HEK293 (cell line): ENCODE measurements at regions not wholly inside any gene's neighbourhood (a gene's known extent, or its start where the extent isn't known, plus 50 kb on each side); places are given as distances from the start of the nearest gene placed in this dataset.

ENCODE experiments used
- BCL11A ChIP-seq: fragments of 450-650 bp; formaldehyde crosslinking; IDR thresholded peaks from 2 replicates; pipeline ENCODE4 v1.5.1; 2016; ENCODE audit warnings: low read depth, missing biosample characterization, missing genetic modification characterization
- ELK4 ChIP-seq: IDR thresholded peaks from 2 replicates; pipeline ENCODE4 v1.6.1; 2011; ENCODE audit warnings: mild to moderate bottlenecking, low read depth, low read length, borderline replicate concordance
- KLF10 ChIP-seq: fragments of 450-650 bp; IDR thresholded peaks from 2 replicates; pipeline ENCODE4 v1.5.1; 2018; ENCODE audit warnings: missing biosample characterization, mild to moderate bottlenecking, missing genetic modification characterization
- PRDM1 ChIP-seq: fragments of 450-650 bp; formaldehyde crosslinking; IDR thresholded peaks from 2 replicates; pipeline ENCODE4; 2016; ENCODE audit warnings: missing biosample characterization, missing genetic modification characterization
- YY1 ChIP-seq: fragments of 450-650 bp; formaldehyde crosslinking; IDR thresholded peaks from 2 replicates; pipeline ENCODE4 v1.5.1; 2018; ENCODE audit warnings: missing biosample characterization, missing genetic modification characterization
- YY2 ChIP-seq: fragments of 450-650 bp; formaldehyde crosslinking; IDR thresholded peaks from 2 replicates; pipeline ENCODE4 v1.5.1; 2016; ENCODE audit warnings: missing biosample characterization, missing genetic modification characterization
- ZNF140 ChIP-seq: fragments of 450-650 bp; formaldehyde crosslinking; IDR thresholded peaks from 2 replicates; pipeline ENCODE4 v1.5.1; 2016; ENCODE audit warnings: missing biosample characterization, missing genetic modification characterization
- ZNF501 ChIP-seq: fragments of 450-650 bp; formaldehyde crosslinking; IDR thresholded peaks from 2 replicates; pipeline ENCODE4 v1.5.1; 2016; ENCODE audit warnings: missing biosample characterization, missing genetic modification characterization
- TF ChIP-seq, protein P1 (sequence below): fragments of 450-650 bp; formaldehyde crosslinking; IDR thresholded peaks from 2 replicates; pipeline ENCODE4 v1.5.1; 2016; ENCODE audit warnings: missing biosample characterization, missing genetic modification characterization

GRCh38 chr4:123121241-123121907 lies 199.0 kb upstream of the NUDT6 start:
- TF ChIP-seq YY2 (tag by site-specific recombination): no peak
- TF ChIP-seq, protein P1, sequence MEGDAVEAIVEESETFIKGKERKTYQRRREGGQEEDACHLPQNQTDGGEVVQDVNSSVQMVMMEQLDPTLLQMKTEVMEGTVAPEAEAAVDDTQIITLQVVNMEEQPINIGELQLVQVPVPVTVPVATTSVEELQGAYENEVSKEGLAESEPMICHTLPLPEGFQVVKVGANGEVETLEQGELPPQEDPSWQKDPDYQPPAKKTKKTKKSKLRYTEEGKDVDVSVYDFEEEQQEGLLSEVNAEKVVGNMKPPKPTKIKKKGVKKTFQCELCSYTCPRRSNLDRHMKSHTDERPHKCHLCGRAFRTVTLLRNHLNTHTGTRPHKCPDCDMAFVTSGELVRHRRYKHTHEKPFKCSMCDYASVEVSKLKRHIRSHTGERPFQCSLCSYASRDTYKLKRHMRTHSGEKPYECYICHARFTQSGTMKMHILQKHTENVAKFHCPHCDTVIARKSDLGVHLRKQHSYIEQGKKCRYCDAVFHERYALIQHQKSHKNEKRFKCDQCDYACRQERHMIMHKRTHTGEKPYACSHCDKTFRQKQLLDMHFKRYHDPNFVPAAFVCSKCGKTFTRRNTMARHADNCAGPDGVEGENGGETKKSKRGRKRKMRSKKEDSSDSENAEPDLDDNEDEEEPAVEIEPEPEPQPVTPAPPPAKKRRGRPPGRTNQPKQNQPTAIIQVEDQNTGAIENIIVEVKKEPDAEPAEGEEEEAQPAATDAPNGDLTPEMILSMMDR (tag by site-specific recombination): no peak
- no peak for TF ChIP-seq ZNF501 (tag by site-specific recombination)
- TF ChIP-seq PRDM1: no peak
- TF ChIP-seq ELK4: no peak
- no peak for TF ChIP-seq YY1 (tag by site-specific recombination)
- TF ChIP-seq BCL11A (tag by site-specific recombination): no peak
- no peak for TF ChIP-seq ZNF140 (tag by site-specific recombination)
- no peak for TF ChIP-seq KLF10 (tag by site-specific recombination)
